OCI-LY7 (cell line): ENCODE measurements at regions not wholly inside any gene's neighbourhood (a gene's known extent, or its start where the extent isn't known, plus 50 kb on each side); places are given as distances from the start of the nearest gene placed in this dataset.

Source experiments
- CTCF ChIP-seq: fragments of 200-600 bp; sonication (generic); conservative IDR thresholded peaks from 2 replicates; pipeline ENCODE4 v1.5.1; 2014; ENCODE audit warnings: mild to moderate bottlenecking, antibody characterized with exemption, low read length, moderate library complexity, mixed read lengths
- EZH2phosphoT487 ChIP-seq: fragments of 200-600 bp; sonication (generic); IDR thresholded peaks from 2 replicates; pipeline ENCODE4 v1.6.1; 2018; ENCODE audit warnings: low read depth, borderline replicate concordance, mild to moderate bottlenecking, mixed run types, antibody characterized with exemption, low read length, moderate library complexity, mixed read lengths

GRCh38 chr3:31456373-31456772 lies 76.4 kb upstream of the STT3B start:
- TF ChIP-seq CTCF (no peak), EZH2phosphoT487 (no peak)
